WTC11 (cell line): ENCODE measurements at regions not wholly inside any gene's neighbourhood (a gene's known extent, or its start where the extent isn't known, plus 50 kb on each side); places are given as distances from the start of the nearest gene placed in this dataset.

ENCODE experiments used
- ATAC-seq: fragments of 200-7000 bp; cut with Tn5 transposase; 2 replicates; pipeline ENCODE4 v1.10.0; 2021; ENCODE audit warnings: mild to moderate bottlenecking, moderate library complexity
- CTCF ChIA-PET: fragments of 300-600 bp; sonication (Branson Sonifier 250); formaldehyde crosslinking; loops from one replicate; lab custom pipeline; 2021; ENCODE audit warnings: antibody characterized with exemption; lab: Charles Lee
- POLR2A ChIA-PET: fragments of 350-600 bp; sonication (Branson Sonifier 250); formaldehyde crosslinking; loops from one replicate; lab custom pipeline; 2021; ENCODE audit warnings: antibody characterized with exemption; lab: Charles Lee
- DNase-seq: peaks from one replicate; pipeline ENCODE4 v3.0.0; 2021; ENCODE audit warnings: low spot score
- H3K27ac Mint-ChIP-seq: 2 replicates; pipeline ENCODE4 v1.8.0; 2021; ENCODE audit warnings: mixed read lengths
- H3K27me3 Mint-ChIP-seq: 2 replicates; pipeline ENCODE4 v1.8.0; 2021; ENCODE audit warnings: low read depth, mild to moderate bottlenecking, moderate library complexity, mixed read lengths
- H3K36me3 Mint-ChIP-seq: 2 replicates; pipeline ENCODE4 v1.8.0; 2021; ENCODE audit warnings: mixed read lengths
- H3K4me1 Mint-ChIP-seq: 2 replicates; pipeline ENCODE4 v1.8.0; 2022; ENCODE audit warnings: mixed read lengths
- H3K4me3 Mint-ChIP-seq: 2 replicates; pipeline ENCODE4 v1.8.0; 2021; ENCODE audit warnings: mild to moderate bottlenecking, moderate library complexity, mixed read lengths
- H3K9me3 Mint-ChIP-seq: 2 replicates; pipeline ENCODE4 v1.8.0; 2021; ENCODE audit warnings: mixed read lengths
- ATF1 ChIP-seq: sonication (generic); formaldehyde crosslinking; IDR thresholded peaks from 2 replicates; pipeline ENCODE4 v1.8.1; 2023; ENCODE audit warnings: mild to moderate bottlenecking, moderate library complexity, missing genetic modification reagents
- ATF3 ChIP-seq: sonication (generic); formaldehyde crosslinking; conservative IDR thresholded peaks from 2 replicates; pipeline ENCODE4 v1.8.1; 2022; ENCODE audit warnings: mild to moderate bottlenecking, missing genetic modification reagents
- CREM ChIP-seq: sonication (generic); formaldehyde crosslinking; IDR thresholded peaks from 2 replicates; pipeline ENCODE4 v1.8.1; 2022; ENCODE audit warnings: mild to moderate bottlenecking, missing genetic modification reagents, moderate library complexity
- ETV6 ChIP-seq: sonication (generic); formaldehyde crosslinking; IDR thresholded peaks from 2 replicates; pipeline ENCODE4 v1.8.1; 2022; ENCODE audit warnings: mild to moderate bottlenecking, missing genetic modification reagents
- FOXP1 ChIP-seq: sonication (generic); formaldehyde crosslinking; IDR thresholded peaks from 2 replicates; pipeline ENCODE4 v1.8.0; 2022; ENCODE audit warnings: missing genetic modification reagents, mild to moderate bottlenecking, moderate library complexity, borderline replicate concordance
- GRHL2 ChIP-seq: fragments of 250-450 bp; sonication (Bioruptor Pico); IDR thresholded peaks from 2 replicates; pipeline ENCODE4 v1.8.0; 2022; ENCODE audit warnings: mild to moderate bottlenecking, moderate library complexity; ENCODE audit not compliant: insufficient replicate concordance, severe bottlenecking
- HMGXB4 ChIP-seq: sonication (generic); formaldehyde crosslinking; IDR thresholded peaks from 2 replicates; pipeline ENCODE4 v1.8.1; 2023; ENCODE audit warnings: mild to moderate bottlenecking, moderate library complexity, missing genetic modification reagents
- IRF2 ChIP-seq: sonication (generic); formaldehyde crosslinking; IDR thresholded peaks from 2 replicates; pipeline ENCODE4 v1.8.0; 2022; ENCODE audit warnings: low read depth, missing genetic modification reagents, borderline replicate concordance
- MAX ChIP-seq: sonication (generic); formaldehyde crosslinking; IDR thresholded peaks from 2 replicates; pipeline ENCODE4 v1.8.0; 2022; ENCODE audit warnings: mild to moderate bottlenecking, missing genetic modification reagents
- MXD4 ChIP-seq: fragments of 250-450 bp; sonication (Bioruptor Pico); IDR thresholded peaks from 2 replicates; pipeline ENCODE4 v1.8.0; 2021; ENCODE audit warnings: mild to moderate bottlenecking, moderate library complexity, borderline replicate concordance
- NFATC4 ChIP-seq: fragments of 250-450 bp; sonication (Bioruptor Pico); IDR thresholded peaks from 2 replicates; pipeline ENCODE4 v1.9.0; 2021; ENCODE audit warnings: mild to moderate bottlenecking
- NFYB ChIP-seq: sonication (generic); formaldehyde crosslinking; conservative IDR thresholded peaks from 2 replicates; pipeline ENCODE4 v1.8.0; 2022; ENCODE audit warnings: low read depth, missing genetic modification reagents
- NR1H2 ChIP-seq: sonication (generic); formaldehyde crosslinking; IDR thresholded peaks from 2 replicates; pipeline ENCODE4 v1.9.0; 2021; ENCODE audit warnings: mild to moderate bottlenecking, moderate library complexity, missing genetic modification reagents
- NR2C2 ChIP-seq: sonication (generic); formaldehyde crosslinking; IDR thresholded peaks from 2 replicates; pipeline ENCODE4 v1.8.0; 2022; ENCODE audit warnings: mild to moderate bottlenecking, missing genetic modification reagents
- PRRX2 ChIP-seq: fragments of 250-450 bp; sonication (Bioruptor Pico); IDR thresholded peaks from 2 replicates; pipeline ENCODE4 v1.8.0; 2021; ENCODE audit warnings: mild to moderate bottlenecking
- TEAD4 ChIP-seq: sonication (generic); formaldehyde crosslinking; IDR thresholded peaks from 2 replicates; pipeline ENCODE4 v1.8.0; 2022; ENCODE audit warnings: mild to moderate bottlenecking, missing genetic modification reagents
- ZMAT4 ChIP-seq: fragments of 250-450 bp; sonication (Bioruptor Pico); IDR thresholded peaks from 2 replicates; pipeline ENCODE4 v1.9.0; 2021; ENCODE audit warnings: mild to moderate bottlenecking
- ZNF232 ChIP-seq: sonication (generic); formaldehyde crosslinking; IDR thresholded peaks from 2 replicates; pipeline ENCODE4 v1.8.0; 2022; ENCODE audit warnings: mild to moderate bottlenecking, missing genetic modification reagents
- ZNF263 ChIP-seq: sonication (generic); formaldehyde crosslinking; IDR thresholded peaks from 2 replicates; pipeline ENCODE4 v1.8.1; 2022; ENCODE audit warnings: low read depth, mild to moderate bottlenecking, moderate library complexity, missing genetic modification reagents
- ZNF416 ChIP-seq: fragments of 250-450 bp; sonication (Bioruptor Pico); IDR thresholded peaks from 2 replicates; pipeline ENCODE4 v1.9.0; 2021; ENCODE audit warnings: mild to moderate bottlenecking, inconsistent platforms
- ZNF532 ChIP-seq: fragments of 250-450 bp; sonication (Bioruptor Pico); IDR thresholded peaks from 2 replicates; pipeline ENCODE4 v1.9.0; 2021; ENCODE audit warnings: mild to moderate bottlenecking, borderline replicate concordance

- peaks cover 8% of the 10 kb centered on the region for H3K9me3 Mint-ChIP-seq
- ChIA-PET POLR2A (no interaction called here), CTCF (no interaction called here)
- DNase-seq (no peak), ATAC-seq (no peak)
- no peak for TF ChIP-seq ZNF263 (CRISPR knock-in tag)
- TF ChIP-seq IRF2 (CRISPR knock-in tag), result no peak
- no peak for TF ChIP-seq FOXP1
- no peak for TF ChIP-seq NR1H2 (CRISPR knock-in tag)
- no peak overlapping the region for H3K27ac Mint-ChIP-seq
- no peak overlapping the region for H3K4me3 Mint-ChIP-seq
- no peaks in the 10 kb centered on the region for H3K4me1 Mint-ChIP-seq
- H3K36me3 Mint-ChIP-seq, result no peaks in the 10 kb centered on the region
- H3K27me3 Mint-ChIP-seq, result no peaks in the 10 kb centered on the region
Measured at GRCh38 chr7:41323806-41324205, 379.1 kb downstream of the INHBA start.

- ATAC-seq (no peak), DNase-seq (no peak)
- Mint-ChIP-seq H3K4me3 (no peak overlapping the region), H3K27me3 (no peaks in the 10 kb centered on the region), H3K27ac (no peak overlapping the region), H3K4me1 (no peaks in the 10 kb centered on the region), H3K9me3 (peaks cover 17% of the 10 kb centered on the region), H3K36me3 (0 out of 2 replicates have a peak, but pooled peaks cover 2% of the 10 kb centered on the region)
- ChIA-PET CTCF (interaction anchor here (0.7 kb wide), 1 partner anchor 392 kb away, joined by 3 read pairs; no protein-coding TSS in a partner anchor), POLR2A (no interaction called here)
- TF ChIP-seq GRHL2 (CRISPR knock-in tag) (no peak), CREM (no peak), NR1H2 (CRISPR knock-in tag) (no peak), ATF3 (CRISPR knock-in tag) (no peak), NFATC4 (no peak), ETV6 (CRISPR knock-in tag) (no peak), HMGXB4 (CRISPR knock-in tag) (no peak), ZNF263 (CRISPR knock-in tag) (no peak), ZMAT4 (CRISPR knock-in tag) (no peak), PRRX2 (CRISPR knock-in tag) (no peak), ZNF232 (CRISPR knock-in tag) (no peak), ZNF416 (no peak), ATF1 (CRISPR knock-in tag) (no peak), ZNF532 (CRISPR knock-in tag) (no peak), NR2C2 (CRISPR knock-in tag) (no peak), MXD4 (CRISPR knock-in tag) (no peak), FOXP1 (no peak), MAX (CRISPR knock-in tag) (no peak), NFYB (CRISPR knock-in tag) (no peak), TEAD4 (no peak)
Measured at GRCh38 chr7:41319581-41319980, 383.3 kb downstream of the INHBA start.
